ENCODE measurements at regions not wholly inside any gene's neighbourhood (a gene's known extent, or its start where the extent isn't known, plus 50 kb on each side); places are given as distances from the start of the nearest gene placed in this dataset.

DNA sequence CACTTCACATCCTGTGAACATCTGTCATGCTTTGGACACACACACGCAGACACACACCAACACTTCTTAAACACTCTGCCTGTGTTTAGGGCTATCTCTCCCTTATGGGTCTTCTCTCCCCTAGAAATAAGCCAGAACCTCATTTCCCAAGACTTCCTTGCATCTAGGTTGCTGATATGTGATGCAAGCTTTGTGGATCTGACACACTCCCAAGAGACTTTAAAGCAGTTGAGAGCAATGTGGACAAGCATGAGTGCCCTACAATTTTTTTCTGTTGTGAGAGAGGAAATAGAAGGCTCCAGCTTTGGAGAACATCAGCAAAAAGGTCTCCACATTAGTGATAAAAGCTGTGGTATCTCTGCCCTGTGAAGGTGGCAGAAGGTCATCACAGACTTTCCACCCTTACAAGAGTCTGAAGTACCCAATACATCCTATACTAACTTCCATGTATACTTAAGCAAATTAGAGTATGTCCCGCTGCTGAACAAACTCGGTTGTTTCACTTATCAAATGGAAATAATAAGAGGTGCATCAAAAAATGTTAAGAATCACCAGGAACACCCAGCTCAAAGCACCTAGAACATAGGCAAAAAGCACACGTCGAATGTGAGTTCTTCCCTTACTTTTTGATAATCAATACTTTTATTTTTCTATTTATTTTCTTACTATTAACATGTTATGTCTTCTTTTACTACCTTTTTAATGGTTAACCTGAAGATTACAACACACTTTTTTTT, 267.6 kb downstream of the SETD4 start:
- DNase-seq (ENCODE audit: low read depth in 1 of 2, low spot score in 1 of 2), result no peak
- TF ChIP-seq JUND (IDR thresholded peaks at IDR 0.05; ENCODE audit: low read depth), result no peak
- in situ Hi-C loops (cut with HindIII; ENCODE audit: low pct_unique_long_range_greater_than_20kb, low sequenced_read_pairs), result no loop called here

DNA sequence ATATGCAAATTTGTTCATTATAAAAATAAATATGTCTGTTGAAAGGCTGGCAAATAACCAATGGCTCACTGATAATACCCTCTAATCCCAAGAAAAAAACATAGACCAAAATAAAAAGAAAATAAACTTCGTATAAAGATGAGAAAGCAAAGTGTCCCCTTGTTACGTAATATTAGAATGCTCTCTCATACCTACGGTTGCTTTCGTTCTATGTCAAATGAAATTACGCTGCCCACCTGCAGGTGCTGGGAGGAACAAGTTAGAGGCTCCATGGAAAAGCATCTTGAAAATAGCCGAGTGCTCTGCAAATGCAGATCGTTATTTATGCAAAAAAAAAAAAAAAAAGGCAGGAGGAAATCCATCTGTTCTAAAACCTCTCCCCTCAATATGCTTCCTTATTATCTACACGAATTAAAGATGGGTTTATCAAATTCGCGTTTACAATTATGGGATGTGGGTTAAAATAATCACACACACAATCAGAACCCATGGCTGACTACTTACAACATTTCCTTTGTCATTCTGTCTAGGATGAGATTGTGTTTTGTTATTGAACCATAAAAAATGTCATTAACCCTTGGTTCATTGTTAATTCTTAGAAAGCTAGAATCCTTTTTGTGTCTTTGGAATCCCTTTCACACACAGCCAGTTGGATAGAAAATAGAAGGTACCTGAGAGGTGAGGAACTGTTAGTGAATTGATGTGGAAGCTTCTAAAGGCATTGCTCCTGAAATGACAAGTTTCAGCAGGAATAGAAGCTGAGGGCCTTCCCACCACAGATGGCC, 268.6 kb downstream of the SETD4 start:
- TF ChIP-seq JUND (IDR thresholded peaks at IDR 0.05; ENCODE audit: low read depth), result no peak
- DNase-seq (ENCODE audit: low read depth in 1 of 2, low spot score in 1 of 2), result no peak
- in situ Hi-C loops (cut with HindIII; ENCODE audit: low pct_unique_long_range_greater_than_20kb, low sequenced_read_pairs), result no loop called here

GRCh38 chr21:35783721-35784120, 276.6 kb downstream of the SETD4 start:
- no peak for DNase-seq (ENCODE audit: low read depth in 1 of 2, low spot score in 1 of 2)
- TF ChIP-seq JUND (IDR thresholded peaks at IDR 0.05; ENCODE audit: low read depth), result no peak
- in situ Hi-C loops (cut with HindIII; ENCODE audit: low pct_unique_long_range_greater_than_20kb, low sequenced_read_pairs), result no loop called here

GRCh38 chr21:35782667-35783066, 277.7 kb downstream of the SETD4 start:
- no peak for DNase-seq (ENCODE audit: low read depth in 1 of 2, low spot score in 1 of 2)
- no peak for TF ChIP-seq JUND (IDR thresholded peaks at IDR 0.05; ENCODE audit: low read depth)
- in situ Hi-C loops (cut with HindIII; ENCODE audit: low pct_unique_long_range_greater_than_20kb, low sequenced_read_pairs), result no loop called here

GRCh38 chr21:35780983-35781382, 279.3 kb downstream of the SETD4 start:
- no peak for TF ChIP-seq JUND (IDR thresholded peaks at IDR 0.05; ENCODE audit: low read depth)
- in situ Hi-C loops (cut with HindIII; ENCODE audit: low pct_unique_long_range_greater_than_20kb, low sequenced_read_pairs), result no loop called here
- DNase-seq (ENCODE audit: low read depth in 1 of 2, low spot score in 1 of 2), result no peak

GRCh38 chr21:35779690-35780570, 280.4 kb downstream of the SETD4 start:
- no peak for DNase-seq (ENCODE audit: low read depth in 1 of 2, low spot score in 1 of 2)
- TF ChIP-seq JUND (IDR thresholded peaks at IDR 0.05; ENCODE audit: low read depth), result no peak
- in situ Hi-C loops (cut with HindIII; ENCODE audit: low pct_unique_long_range_greater_than_20kb, low sequenced_read_pairs), result no loop called here

- DNase-seq (ENCODE audit: low read depth in 1 of 2, low spot score in 1 of 2), result no peak
- TF ChIP-seq JUND (IDR thresholded peaks at IDR 0.05; ENCODE audit: low read depth), result no peak
- in situ Hi-C loops (cut with HindIII; ENCODE audit: low pct_unique_long_range_greater_than_20kb, low sequenced_read_pairs), result no loop called here
Observed at GRCh38 chr21:35779167-35779566, 281.2 kb downstream of the SETD4 start.

DNA sequence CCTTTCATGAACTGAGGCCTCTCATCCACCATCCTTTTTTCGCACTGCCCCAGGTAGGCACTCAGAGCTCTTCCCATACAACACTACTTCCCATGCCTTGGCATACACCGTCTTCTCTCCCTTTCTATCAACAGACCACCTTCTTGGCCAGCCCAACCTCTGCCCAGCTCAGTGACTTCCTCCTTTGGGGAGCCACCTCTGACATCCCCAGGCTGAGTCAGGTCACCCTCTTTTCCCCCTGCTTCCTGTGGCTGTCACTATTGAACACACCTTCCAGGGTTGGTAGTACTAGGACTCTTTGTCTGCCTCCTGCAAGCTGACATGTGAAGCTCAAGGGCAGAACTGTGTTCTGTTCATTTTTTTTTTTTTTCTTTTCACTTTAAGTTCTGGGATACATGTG, 283.2 kb downstream of the SETD4 start:
- no peak for TF ChIP-seq JUND (IDR thresholded peaks at IDR 0.05; ENCODE audit: low read depth)
- no peak for DNase-seq (ENCODE audit: low read depth in 1 of 2, low spot score in 1 of 2)
- in situ Hi-C loops (cut with HindIII; ENCODE audit: low pct_unique_long_range_greater_than_20kb, low sequenced_read_pairs), result no loop called here

DNA sequence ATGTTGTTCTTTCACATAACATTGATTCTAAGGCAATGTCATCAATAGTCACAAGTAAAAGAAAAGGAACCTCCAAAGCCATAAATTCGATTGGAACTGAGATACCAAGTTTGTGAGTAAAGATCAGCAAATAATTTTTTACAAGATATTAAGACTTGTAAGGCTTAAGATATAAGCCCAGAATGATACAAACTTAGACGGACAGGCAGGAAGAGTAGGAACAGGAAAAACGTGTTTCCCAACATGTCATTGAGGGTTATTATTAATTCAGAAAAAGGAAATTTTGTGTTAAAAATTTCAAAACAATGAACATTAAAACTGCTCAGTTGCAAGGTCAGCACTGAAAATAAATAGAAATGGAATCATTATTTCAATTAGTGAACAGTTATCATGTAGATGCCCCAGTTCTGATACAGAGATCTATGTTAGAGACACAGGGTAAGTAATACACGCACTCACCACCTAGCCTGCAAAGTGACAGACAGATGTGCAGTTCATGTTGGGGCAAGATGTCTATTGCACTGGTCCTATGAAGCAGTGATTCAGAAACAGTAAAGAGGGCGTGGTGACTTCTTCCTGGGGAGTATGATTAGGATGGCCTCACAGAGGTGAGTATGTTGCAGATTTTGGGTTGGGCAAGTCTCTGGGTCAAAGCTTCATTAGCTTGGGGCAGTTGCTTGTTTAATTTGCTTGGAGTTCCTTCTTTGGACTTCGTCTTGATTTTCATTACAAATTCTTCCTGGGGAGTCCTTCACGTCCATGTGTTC, 284.4 kb downstream of the SETD4 start:
- no peak for TF ChIP-seq JUND (IDR thresholded peaks at IDR 0.05; ENCODE audit: low read depth)
- in situ Hi-C loops (cut with HindIII; ENCODE audit: low pct_unique_long_range_greater_than_20kb, low sequenced_read_pairs), result no loop called here
- DNase-seq (ENCODE audit: low read depth in 1 of 2, low spot score in 1 of 2), result no peak

- no peak for TF ChIP-seq JUND (IDR thresholded peaks at IDR 0.05; ENCODE audit: low read depth)
- in situ Hi-C loops (cut with HindIII; ENCODE audit: low pct_unique_long_range_greater_than_20kb, low sequenced_read_pairs), result no loop called here
- DNase-seq (ENCODE audit: low read depth in 1 of 2, low spot score in 1 of 2), result no peak
Observed at GRCh38 chr21:35770101-35770945, 290.0 kb downstream of the SETD4 start.

DNA sequence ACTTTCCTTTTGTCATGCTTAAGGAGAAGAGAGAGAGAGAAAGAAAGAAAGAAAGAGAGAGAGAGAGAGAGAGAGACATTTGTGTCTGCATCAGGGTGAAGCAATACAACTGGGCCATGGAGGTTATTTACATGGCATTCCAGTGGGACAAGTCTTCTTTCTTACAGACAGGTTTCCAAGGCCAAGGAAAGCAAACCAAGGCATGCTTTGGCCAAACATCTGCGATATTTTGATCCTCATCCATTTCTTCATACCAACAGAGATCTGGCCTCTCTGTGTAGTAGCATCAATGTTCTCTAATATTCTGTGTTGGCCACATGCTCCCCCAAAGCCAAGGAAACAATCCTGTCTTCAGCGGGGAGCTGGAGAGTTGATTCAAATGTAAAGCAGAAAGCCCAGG, 292.1 kb downstream of the SETD4 start:
- in situ Hi-C loops (cut with HindIII; ENCODE audit: low pct_unique_long_range_greater_than_20kb, low sequenced_read_pairs), result no loop called here

More for the DNA sequence above, 292.1 kb downstream of the SETD4 start:
- TF ChIP-seq JUND (IDR thresholded peaks at IDR 0.05; ENCODE audit: low read depth), result no peak
- DNase-seq (ENCODE audit: low read depth in 1 of 2, low spot score in 1 of 2), result no peak

Data from T47D (cell line).